SK-N-SH treated with all-trans-retinoic acid at 6 μM for 48 hours (cell line): ENCODE measurements at regions not wholly inside any gene's neighbourhood (a gene's known extent, or its start where the extent isn't known, plus 50 kb on each side); places are given as distances from the start of the nearest gene placed in this dataset.
A peak's percentile ranks its signal among the peaks of the same experiment; 100 is the strongest.

Experiments
- BACH2 ChIP-seq: fragments of 250-450 bp; sonication (Bioruptor Pico); IDR thresholded peaks from 2 replicates; pipeline ENCODE4 v1.9.0; 2021; ENCODE audit warnings: mild to moderate bottlenecking, borderline replicate concordance
- CREB5 ChIP-seq: fragments of 250-450 bp; sonication (Bioruptor Pico); IDR thresholded peaks from 2 replicates; pipeline ENCODE4 v1.5.1; 2020; ENCODE audit warnings: low read depth, mild to moderate bottlenecking, moderate library complexity
- GLIS3 ChIP-seq: fragments of 250-450 bp; sonication (Bioruptor Pico); IDR thresholded peaks from 2 replicates; pipeline ENCODE4 v1.5.0; 2020; ENCODE audit warnings: mild to moderate bottlenecking, moderate library complexity
- PATZ1 ChIP-seq: fragments of 250-450 bp; sonication (Bioruptor Pico); IDR thresholded peaks from 2 replicates; pipeline ENCODE4 v1.8.0; 2020; ENCODE audit warnings: mild to moderate bottlenecking, moderate library complexity, borderline replicate concordance
- POU6F1 ChIP-seq: fragments of 250-450 bp; sonication (Bioruptor Pico); IDR thresholded peaks from 2 replicates; pipeline ENCODE4 v1.8.0; 2021; ENCODE audit warnings: low read depth, mild to moderate bottlenecking, moderate library complexity, borderline replicate concordance
- PPARA ChIP-seq: fragments of 250-450 bp; sonication (Bioruptor Pico); IDR thresholded peaks from 2 replicates; pipeline ENCODE4 v1.5.0; 2020; ENCODE audit warnings: mild to moderate bottlenecking, borderline replicate concordance
- RARB ChIP-seq: fragments of 250-450 bp; sonication (Bioruptor Pico); IDR thresholded peaks from 2 replicates; pipeline ENCODE4 v1.8.0; 2021; ENCODE audit warnings: mild to moderate bottlenecking, moderate library complexity
- TCF4 ChIP-seq: fragments of 250-450 bp; sonication (Bioruptor Pico); IDR thresholded peaks from 2 replicates; pipeline ENCODE4 v1.8.0; 2021; ENCODE audit warnings: mild to moderate bottlenecking, moderate library complexity, borderline replicate concordance
- TSHZ2 ChIP-seq: fragments of 250-450 bp; sonication (Bioruptor Pico); IDR thresholded peaks from 2 replicates; pipeline ENCODE4 v1.5.0; 2020; ENCODE audit warnings: mild to moderate bottlenecking, moderate library complexity
- ZFP30 ChIP-seq: fragments of 450-650 bp; formaldehyde crosslinking; IDR thresholded peaks from 2 replicates; pipeline ENCODE4 v1.5.0; 2022; ENCODE audit warnings: mild to moderate bottlenecking, moderate library complexity
- ZNF70 ChIP-seq: fragments of 450-650 bp; formaldehyde crosslinking; IDR thresholded peaks from 2 replicates; pipeline ENCODE4 v1.5.0; 2020; ENCODE audit warnings: mild to moderate bottlenecking, moderate library complexity
- ZNF8 ChIP-seq: fragments of 450-650 bp; formaldehyde crosslinking; IDR thresholded peaks from 2 replicates; pipeline ENCODE4 v1.5.0; 2020; ENCODE audit warnings: mild to moderate bottlenecking, moderate library complexity

GRCh38 chr4:128528793-128529553, 241.4 kb upstream of the PGRMC2 start:
- TF ChIP-seq POU6F1 (CRISPR knock-in tag) (no peak), CREB5 (CRISPR knock-in tag) (peak; percentile 96), ZFP30 (no peak), RARB (no peak), PATZ1 (no peak), PPARA (CRISPR knock-in tag) (no peak), TCF4 (CRISPR knock-in tag) (no peak; the same call in 1 of the 2 replicates), BACH2 (CRISPR knock-in tag) (no peak), GLIS3 (CRISPR knock-in tag) (no peak), TSHZ2 (CRISPR knock-in tag) (no peak), ZNF70 (CRISPR knock-in tag) (no peak), ZNF8 (CRISPR knock-in tag) (no peak; the same call in 1 of the 2 replicates)
